ENCODE measurements at regions not wholly inside any gene's neighbourhood (a gene's known extent, or its start where the extent isn't known, plus 50 kb on each side); places are given as distances from the start of the nearest gene placed in this dataset.
"Not testable (repeated sequence)": the region's sequence is repeated elsewhere in the genome, so short reads cannot be mapped to it uniquely, and the experiment has no call there.

DNA sequence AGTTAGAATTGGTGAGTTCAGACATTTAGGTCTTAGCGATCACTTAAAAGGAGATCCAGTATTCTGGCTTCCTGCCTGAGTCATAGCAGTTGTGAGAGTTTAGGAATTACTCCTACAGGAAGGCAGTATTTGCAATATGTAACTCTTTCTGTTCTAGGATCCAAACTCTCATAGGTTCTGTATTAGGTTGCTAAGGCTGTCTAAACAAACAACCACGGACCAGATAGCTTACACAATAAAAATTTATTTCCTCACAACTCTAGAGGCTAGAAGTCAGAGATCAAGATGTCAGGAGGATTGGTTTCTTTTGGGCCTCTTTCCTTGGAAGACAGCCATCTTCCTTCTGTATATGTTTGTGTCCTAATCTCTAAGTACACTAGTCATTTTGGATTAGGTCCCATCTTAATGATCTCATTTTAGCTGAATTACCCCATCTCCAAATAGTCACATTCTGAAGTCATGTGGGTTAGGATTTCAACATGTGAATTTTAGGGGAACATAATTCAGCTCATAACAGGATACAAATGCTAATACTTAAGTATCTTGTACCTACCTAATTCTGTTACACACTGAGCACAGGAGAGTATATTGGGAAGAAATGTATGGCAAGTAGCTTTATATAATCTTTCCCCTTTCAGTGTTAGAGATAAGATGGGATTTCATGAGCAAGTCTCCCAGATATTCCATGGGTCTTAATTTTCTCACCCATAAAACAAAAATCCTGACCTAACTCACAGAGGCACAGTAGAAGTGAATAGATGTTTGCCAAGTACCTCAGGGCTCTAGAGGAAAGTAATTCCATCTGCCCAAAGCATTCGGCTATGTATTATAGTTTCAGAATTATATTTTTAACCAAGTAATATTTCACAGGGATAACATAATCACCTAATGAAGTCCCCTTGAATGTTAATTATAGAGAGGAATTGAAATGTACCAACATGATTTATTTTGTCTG is 144.4 kb downstream of the PTBP2 start:
- no peaks in the 10 kb centered on the region for H3K4me1 ChIP-seq
- H3K27ac ChIP-seq: no peak overlapping the region
- TF ChIP-seq Cebpa-rat (IDR thresholded peaks at IDR 0.05): no peak
- H3K4me3 ChIP-seq: no peak overlapping the region
- H4K20me1 ChIP-seq: no peaks in the 10 kb centered on the region
- H3K27me3 ChIP-seq: no peaks in the 10 kb centered on the region
- no peaks in the 10 kb centered on the region for H3K36me3 ChIP-seq
- H3K4me2 ChIP-seq: no peak overlapping the region
- peaks cover 0 to 4% (median 0%) of the 10 kb centered on the region in 11 experiments; a peak in 4 of 22 replicates for H3K9me3 ChIP-seq (replicated peaks in 1 of 11)
- H3K9ac ChIP-seq: no peak overlapping the region

DNA sequence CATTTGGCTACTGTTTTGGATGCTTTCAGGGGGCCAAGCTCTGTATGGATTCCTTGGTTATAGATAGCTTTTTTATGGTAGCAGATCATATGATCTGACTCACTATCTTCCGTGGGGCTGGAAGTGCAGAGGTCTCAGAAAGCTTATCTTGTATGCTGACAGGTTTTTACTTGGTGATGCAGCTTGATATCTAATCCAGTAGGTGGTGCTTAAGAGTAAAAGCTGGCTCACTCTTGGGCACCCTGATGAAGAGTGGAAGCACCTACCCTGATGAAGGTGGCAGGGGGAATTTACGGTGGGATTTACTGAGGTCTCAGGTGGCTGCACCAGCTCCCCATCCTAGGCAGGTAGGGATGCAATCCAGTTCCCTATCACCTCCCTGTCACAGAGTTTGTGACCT is 151.2 kb downstream of the PTBP2 start:
- H3K4me1 ChIP-seq: no peaks in the 10 kb centered on the region
- H3K27me3 ChIP-seq: no peaks in the 10 kb centered on the region
- H3K4me3 ChIP-seq: no peak overlapping the region
- H3K9ac ChIP-seq: no peak overlapping the region
- no peak overlapping the region for H3K4me2 ChIP-seq
- H3K9me3 ChIP-seq (replicated peaks in 1 of 11): peaks cover 16 to 31% (median 25%) of the 10 kb centered on the region in 11 experiments
- TF ChIP-seq Cebpa-rat (IDR thresholded peaks at IDR 0.05): no peak
- H4K20me1 ChIP-seq: no peaks in the 10 kb centered on the region; a peak in 1 of 22 replicates
- H3K27ac ChIP-seq: no peak overlapping the region
- H3K36me3 ChIP-seq: no peaks in the 10 kb centered on the region

DNA sequence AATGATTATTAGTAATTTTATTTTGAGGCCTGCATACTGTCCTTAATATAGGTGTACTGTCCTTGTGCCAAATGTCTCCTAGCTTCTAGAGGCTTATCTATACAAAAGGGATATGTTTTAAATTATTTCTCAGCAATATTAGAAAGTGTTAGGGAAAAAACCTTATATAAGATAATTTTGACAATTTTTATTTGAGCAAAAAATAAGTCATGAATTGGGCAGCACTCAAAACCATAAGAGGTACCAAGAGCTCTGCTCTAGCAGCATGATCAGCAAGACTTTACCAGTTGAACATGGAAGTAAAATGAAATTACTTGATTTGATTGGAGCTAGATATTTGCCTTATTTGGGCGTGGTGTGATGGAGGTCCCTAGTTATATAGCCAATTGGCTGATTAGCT is 157.1 kb downstream of the PTBP2 start:
- H3K36me3 ChIP-seq: no peaks in the 10 kb centered on the region
- H4K20me1 ChIP-seq: no peaks in the 10 kb centered on the region
- H3K4me3 ChIP-seq: no peak overlapping the region
- no peak overlapping the region for H3K9ac ChIP-seq
- H3K9me3 ChIP-seq (replicated peaks in 1 of 11): peaks cover 0 to 3% (median under 1%) of the 10 kb centered on the region in 11 experiments; a peak in 8 of 22 replicates
- H3K4me1 ChIP-seq: no peaks in the 10 kb centered on the region
- H3K27ac ChIP-seq: no peak overlapping the region
- no peak for TF ChIP-seq Cebpa-rat (IDR thresholded peaks at IDR 0.05)
- no peak overlapping the region for H3K4me2 ChIP-seq
- H3K27me3 ChIP-seq: no peaks in the 10 kb centered on the region

DNA sequence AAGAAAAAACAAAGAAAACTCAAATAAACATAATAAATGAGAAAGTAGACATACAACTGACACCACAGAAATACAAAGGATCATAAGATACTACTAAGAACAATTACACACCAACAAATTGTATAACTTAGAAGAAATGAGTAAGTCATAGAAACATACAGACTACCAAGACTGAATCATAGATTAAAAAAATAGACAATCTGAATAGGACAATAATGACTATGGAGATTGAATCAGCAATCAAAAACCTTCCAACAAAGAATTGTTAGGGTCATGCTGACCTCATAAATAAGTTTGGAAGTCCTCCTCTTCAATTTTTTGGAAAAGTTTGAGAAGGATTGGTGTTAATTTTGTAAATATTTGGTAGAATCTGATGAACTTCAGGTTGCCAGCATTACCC is 159.0 kb downstream of the PTBP2 start:
- no peaks in the 10 kb centered on the region for H3K36me3 ChIP-seq
- H3K4me2 ChIP-seq: no peak overlapping the region
- H3K9ac ChIP-seq: no peak overlapping the region
- H3K9me3 ChIP-seq (replicated peaks in 1 of 11): no peaks in the 10 kb centered on the region
- H3K27me3 ChIP-seq: no peaks in the 10 kb centered on the region
- H3K27ac ChIP-seq: no peak overlapping the region
- TF ChIP-seq Cebpa-rat (IDR thresholded peaks at IDR 0.05): no peak
- no peaks in the 10 kb centered on the region for H4K20me1 ChIP-seq
- H3K4me3 ChIP-seq: no peak overlapping the region
- H3K4me1 ChIP-seq: no peaks in the 10 kb centered on the region

DNA sequence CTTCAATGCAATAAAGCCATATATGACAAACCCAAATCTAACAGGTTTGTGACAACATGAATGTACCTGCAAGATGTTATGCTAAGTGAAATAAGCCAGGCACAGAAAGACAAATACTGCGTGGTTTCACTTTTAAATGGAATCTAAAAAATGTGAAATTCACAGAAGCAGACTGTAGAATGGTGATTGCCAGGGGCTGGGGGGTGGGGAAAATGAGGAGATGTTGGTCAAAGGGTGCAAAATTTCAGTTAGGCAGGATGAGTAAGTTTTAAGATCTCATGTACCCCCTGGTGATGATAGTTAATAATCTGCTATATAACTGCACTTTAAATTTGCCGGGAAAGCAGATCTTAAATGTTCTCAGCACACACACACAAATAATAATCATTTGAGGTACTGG is 160.5 kb downstream of the PTBP2 start:
- H3K4me2 ChIP-seq: no peak overlapping the region

DNA sequence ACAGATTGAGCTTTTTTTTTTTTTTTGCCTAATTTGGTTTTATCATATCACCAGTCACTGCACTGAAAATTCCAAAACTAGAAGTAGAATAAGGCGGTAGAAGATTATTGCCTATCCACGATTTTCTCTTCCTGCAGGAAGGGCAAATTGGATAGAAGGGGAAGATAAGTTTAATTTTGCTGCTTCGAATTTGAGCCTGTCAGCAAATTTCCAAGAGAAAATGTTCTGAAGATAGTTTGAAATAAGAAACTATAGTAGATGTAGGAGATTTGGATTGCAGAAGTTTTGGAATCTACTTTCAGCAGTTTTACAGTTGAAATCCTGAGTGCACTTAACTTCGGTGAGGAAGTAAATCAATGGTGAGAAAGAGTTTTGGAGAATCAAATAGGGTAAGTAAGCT is 164.9 kb downstream of the PTBP2 start:
- Histone ChIP-seq H3K27ac (no peak overlapping the region), H3K9me3 (replicated peaks in 1 of 11) (peaks cover 0 to 8% (median 7%) of the 10 kb centered on the region in 11 experiments; a peak in 11 of 22 replicates), H3K36me3 (no peaks in the 10 kb centered on the region), H3K9ac (no peak overlapping the region), H4K20me1 (no peaks in the 10 kb centered on the region), H3K4me2 (no peak overlapping the region), H3K4me3 (no peak overlapping the region), H3K4me1 (no peaks in the 10 kb centered on the region), H3K27me3 (no peaks in the 10 kb centered on the region)
- no peak for TF ChIP-seq Cebpa-rat (IDR thresholded peaks at IDR 0.05)

More for the DNA sequence above, 160.5 kb downstream of the PTBP2 start:
- Histone ChIP-seq H3K9me3 (replicated peaks in 1 of 11) (no peaks in the 10 kb centered on the region), H3K27ac (no peak overlapping the region), H3K4me3 (no peak overlapping the region), H3K27me3 (no peaks in the 10 kb centered on the region), H3K9ac (no peak overlapping the region), H4K20me1 (no peaks in the 10 kb centered on the region), H3K36me3 (no peaks in the 10 kb centered on the region), H3K4me1 (no peaks in the 10 kb centered on the region)
- TF ChIP-seq Cebpa-rat (IDR thresholded peaks at IDR 0.05): no peak

DNA sequence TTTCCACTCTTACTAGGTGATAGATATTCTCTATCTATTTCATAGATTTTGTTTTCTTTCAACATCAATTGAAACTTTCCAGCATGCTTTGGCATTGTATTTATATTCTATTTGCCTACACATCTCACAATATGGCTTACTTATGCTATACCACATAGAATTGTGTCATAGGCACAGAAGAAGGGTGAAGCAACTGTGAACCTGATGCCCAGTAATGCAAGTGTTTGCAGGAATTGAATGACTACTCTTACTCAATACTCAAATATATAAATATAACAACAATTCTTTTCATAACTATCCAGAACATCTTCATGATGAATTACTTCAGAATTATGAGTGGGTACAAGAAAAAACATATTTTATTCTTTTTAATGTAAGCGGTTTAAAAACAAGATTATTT is 165.9 kb downstream of the PTBP2 start:
- H3K27me3 ChIP-seq: no peaks in the 10 kb centered on the region
- no peak for TF ChIP-seq Cebpa-rat (IDR thresholded peaks at IDR 0.05)
- H3K4me3 ChIP-seq: no peak overlapping the region

DNA sequence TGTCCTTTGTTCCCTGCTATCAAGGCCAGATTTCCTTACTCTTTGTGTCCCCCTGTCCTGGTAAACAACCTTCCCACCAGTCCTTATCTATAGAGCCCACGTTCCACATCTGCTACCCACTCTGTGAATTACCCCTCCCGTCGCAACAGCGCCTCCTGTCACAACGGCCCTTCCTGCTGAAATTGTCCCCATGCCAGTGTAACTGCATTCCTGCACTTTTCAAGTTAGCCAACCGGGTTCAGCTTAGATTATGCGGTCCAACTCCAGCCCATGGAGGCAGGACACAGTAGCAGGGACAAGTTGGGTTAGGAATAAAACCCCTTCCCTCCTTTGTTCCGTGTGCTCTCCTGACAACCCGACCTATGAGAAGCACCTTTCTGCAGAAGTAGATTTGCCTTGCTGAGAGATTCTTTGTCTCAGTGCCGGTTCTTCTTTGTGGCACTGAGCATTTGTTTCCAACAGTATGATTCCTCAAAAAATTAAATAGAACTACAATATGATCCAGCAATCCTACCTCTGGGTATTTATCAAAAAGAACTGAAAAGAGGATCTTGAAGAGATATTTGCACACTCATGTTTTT is 180.3 kb downstream of the PTBP2 start:
- H3K4me1 ChIP-seq: no peaks in the 10 kb centered on the region
- H3K9me3 ChIP-seq (replicated peaks in 1 of 11): peaks cover 12 to 33% (median 15%) of the 10 kb centered on the region in 11 experiments
- no peak overlapping the region for H3K27ac ChIP-seq
- H3K9ac ChIP-seq: no peak overlapping the region
- no peaks in the 10 kb centered on the region for H3K27me3 ChIP-seq
- H3K4me2 ChIP-seq: no peak overlapping the region
- 0 out of 20 replicates have a peak overlapping the region, but pooled peaks of 1 of the 10 experiments have one; percentile 1 for H3K4me3 ChIP-seq
- no peaks in the 10 kb centered on the region for H4K20me1 ChIP-seq
- H3K36me3 ChIP-seq: no peaks in the 10 kb centered on the region; a peak in 2 of 22 replicates
- TF ChIP-seq Cebpa-rat (IDR thresholded peaks at IDR 0.05): no peak

More for the DNA sequence above, 165.9 kb downstream of the PTBP2 start:
- no peaks in the 10 kb centered on the region for H3K36me3 ChIP-seq
- H3K4me1 ChIP-seq: no peaks in the 10 kb centered on the region
- H3K9me3 ChIP-seq (replicated peaks in 1 of 11): peaks cover 0 to 8% (median 7%) of the 10 kb centered on the region in 11 experiments; a peak in 11 of 22 replicates
- no peak overlapping the region for H3K9ac ChIP-seq
- no peak overlapping the region for H3K4me2 ChIP-seq
- no peaks in the 10 kb centered on the region for H4K20me1 ChIP-seq
- no peak overlapping the region for H3K27ac ChIP-seq

DNA sequence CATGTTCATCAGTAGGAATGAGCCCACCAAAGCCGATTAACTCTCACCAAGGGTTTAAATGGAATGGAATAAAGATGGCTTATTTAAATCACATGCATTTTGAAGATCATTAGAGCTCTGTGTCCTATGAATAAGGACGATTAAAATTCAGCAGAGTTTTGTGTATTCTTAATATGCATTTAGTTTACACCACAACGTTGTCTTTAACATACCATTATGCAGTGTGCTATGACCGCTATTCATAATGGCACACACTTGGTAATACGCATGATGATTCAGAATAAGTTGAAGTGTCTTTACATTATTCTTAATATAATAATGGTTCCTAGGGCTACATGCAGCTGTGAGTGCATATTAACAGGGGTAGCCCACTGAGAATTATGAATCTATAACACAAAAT is 190.7 kb downstream of the PTBP2 start:
- Histone ChIP-seq H3K4me3 (no peak overlapping the region), H3K9me3 (replicated peaks in 1 of 11) (no peaks in the 10 kb centered on the region), H3K36me3 (no peaks in the 10 kb centered on the region), H3K4me1 (no peaks in the 10 kb centered on the region), H3K27ac (no peak overlapping the region), H3K27me3 (no peaks in the 10 kb centered on the region), H3K4me2 (no peak overlapping the region), H3K9ac (no peak overlapping the region), H4K20me1 (no peaks in the 10 kb centered on the region)
- no peak for TF ChIP-seq Cebpa-rat (IDR thresholded peaks at IDR 0.05)

DNA sequence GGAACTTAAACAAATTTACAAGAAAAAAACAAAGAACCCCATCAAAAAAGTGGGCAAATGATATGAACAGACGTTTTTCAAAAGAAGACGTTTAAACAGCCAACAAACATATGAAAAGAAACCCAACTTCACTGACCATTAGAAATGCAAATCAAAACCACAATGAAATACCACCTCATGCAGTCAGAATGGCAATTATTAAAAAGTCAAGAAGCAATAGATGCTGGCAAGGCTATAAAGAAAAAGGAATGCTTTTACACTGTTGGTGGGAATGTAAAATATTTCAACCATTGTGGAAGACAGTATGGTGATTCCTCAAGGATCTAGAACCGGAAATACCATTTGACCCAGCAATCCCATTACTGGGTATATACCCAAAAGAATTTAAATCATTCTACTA is 194.1 kb downstream of the PTBP2 start:
- H3K4me1 ChIP-seq; H3K27me3 ChIP-seq; H3K9me3 ChIP-seq (replicated peaks in 1 of 11); H3K4me3 ChIP-seq; H4K20me1 ChIP-seq; H3K9ac ChIP-seq; H3K4me2 ChIP-seq; H3K27ac ChIP-seq; H3K36me3 ChIP-seq: not testable (repeated sequence)
